HT-29 (cell line): ENCODE measurements at regions not wholly inside any gene's neighbourhood (a gene's known extent, or its start where the extent isn't known, plus 50 kb on each side); places are given as distances from the start of the nearest gene placed in this dataset.

ENCODE experiments used
- DNase-seq: peaks from one replicate; pipeline ENCODE4 v3.0.0-alpha.2; 2015; ENCODE audit warnings: low spot score

DNA sequence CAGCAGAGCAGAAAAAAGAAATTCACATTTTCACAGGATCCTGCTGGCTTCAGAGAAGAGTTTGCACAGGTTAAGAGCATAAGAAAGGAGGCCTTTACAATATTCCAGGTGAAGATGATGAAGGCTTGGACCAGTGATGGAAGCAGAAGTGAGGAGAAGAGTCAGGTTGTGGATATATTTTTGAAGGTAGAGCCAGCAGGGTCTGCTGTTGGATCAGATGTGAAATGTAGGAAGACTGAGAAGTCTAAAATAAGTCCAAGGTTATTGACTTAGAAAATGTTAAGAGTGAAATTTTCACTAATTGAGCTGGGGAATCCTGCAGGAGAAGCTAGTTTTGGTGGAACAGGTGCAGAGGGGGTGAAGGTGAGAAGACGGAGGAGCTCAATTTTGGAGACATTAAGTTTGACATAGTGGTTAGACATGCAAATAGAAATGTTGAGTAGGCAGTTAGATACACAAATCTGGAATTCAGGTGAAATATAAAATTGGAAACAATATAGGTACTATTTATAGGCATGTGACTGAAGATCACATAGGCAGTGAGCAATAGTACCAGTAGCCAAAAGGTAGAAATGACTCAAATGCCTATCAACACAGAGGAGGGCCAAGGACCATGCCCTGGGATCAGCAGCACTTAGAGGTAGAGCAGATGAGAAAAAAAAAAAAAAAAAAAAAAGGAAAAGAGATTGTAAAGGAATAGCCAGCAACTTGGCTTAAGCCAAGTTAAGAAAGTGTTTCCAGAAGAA is 252.0 kb downstream of the AASDHPPT start:
- no peak for DNase-seq

GRCh38 chr11:106331176-106331575 is 253.7 kb downstream of the AASDHPPT start:
- no peak for DNase-seq

GRCh38 chr11:106333678-106334077 is 256.2 kb downstream of the AASDHPPT start:
- DNase-seq, result no peak

DNA sequence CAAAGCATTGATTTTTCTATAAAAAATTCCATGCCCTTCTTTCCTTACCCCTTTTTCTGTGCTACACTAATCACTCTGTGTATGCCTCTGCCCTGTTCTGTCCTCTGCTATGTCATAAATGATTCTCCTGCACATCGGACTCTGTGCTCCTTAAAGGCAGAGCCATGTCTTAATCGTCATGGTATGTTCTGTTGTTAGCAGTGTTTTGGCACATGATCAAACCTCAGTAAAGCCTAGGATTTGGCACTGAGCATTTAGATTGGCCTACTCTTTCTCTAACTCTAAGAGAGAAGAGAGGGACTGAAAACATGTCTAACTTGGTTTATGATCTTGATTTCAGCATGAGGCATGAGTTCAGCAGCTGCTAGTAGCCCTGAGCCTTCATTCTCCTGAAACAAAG is 266.9 kb downstream of the AASDHPPT start:
- no peak for DNase-seq

DNA sequence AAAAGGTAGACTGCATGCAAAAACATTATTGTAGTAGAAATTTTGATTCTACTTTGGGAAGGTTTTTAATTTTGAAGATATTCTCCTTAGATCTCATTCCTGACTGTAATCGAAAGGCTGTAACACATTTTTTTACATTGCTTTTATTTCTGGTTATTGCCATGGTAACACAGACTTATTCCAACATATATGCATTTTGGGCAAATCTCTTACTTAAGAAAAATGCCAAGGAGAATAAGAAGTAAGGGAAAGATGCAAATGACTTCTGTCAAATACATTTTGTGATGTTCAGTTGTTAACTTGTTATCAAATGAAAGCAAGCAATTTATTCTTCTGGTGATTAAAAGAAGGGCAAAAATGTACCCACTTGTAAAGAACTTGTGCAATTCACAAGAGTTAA is 267.5 kb downstream of the AASDHPPT start:
- no peak for DNase-seq

- DNase-seq, result no peak
These were observed 275.6 kb downstream of the AASDHPPT start for GRCh38 chr11:106353031-106353430.

GRCh38 chr11:106369224-106369623 is 291.8 kb downstream of the AASDHPPT start:
- no peak for DNase-seq

GRCh38 chr11:106378513-106379179 is 301.2 kb downstream of the AASDHPPT start:
- DNase-seq, result no peak

GRCh38 chr11:106379265-106379664 is 301.8 kb downstream of the AASDHPPT start:
- DNase-seq, result no peak

- no peak for DNase-seq
These were observed 302.2 kb downstream of the AASDHPPT start for GRCh38 chr11:106379712-106380111.

DNA sequence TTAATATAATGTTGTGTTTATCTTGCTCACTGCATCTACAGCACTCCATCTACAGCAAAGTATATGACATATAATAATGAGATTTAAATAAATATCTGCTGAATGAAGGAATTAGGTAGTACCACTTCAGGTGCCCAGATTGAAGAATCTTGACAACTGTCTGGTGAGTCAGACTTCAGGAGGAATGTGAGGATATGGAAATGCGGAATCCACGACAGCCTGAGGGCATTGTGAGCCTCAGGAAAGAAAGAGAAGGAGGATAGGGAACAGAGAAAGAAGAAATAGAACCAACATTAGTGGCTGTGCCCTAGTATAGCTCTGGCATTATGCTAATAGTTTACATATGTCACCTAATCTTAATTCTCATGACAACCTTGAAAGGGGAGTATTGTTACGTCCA is 304.4 kb downstream of the AASDHPPT start:
- DNase-seq, result no peak

DNA sequence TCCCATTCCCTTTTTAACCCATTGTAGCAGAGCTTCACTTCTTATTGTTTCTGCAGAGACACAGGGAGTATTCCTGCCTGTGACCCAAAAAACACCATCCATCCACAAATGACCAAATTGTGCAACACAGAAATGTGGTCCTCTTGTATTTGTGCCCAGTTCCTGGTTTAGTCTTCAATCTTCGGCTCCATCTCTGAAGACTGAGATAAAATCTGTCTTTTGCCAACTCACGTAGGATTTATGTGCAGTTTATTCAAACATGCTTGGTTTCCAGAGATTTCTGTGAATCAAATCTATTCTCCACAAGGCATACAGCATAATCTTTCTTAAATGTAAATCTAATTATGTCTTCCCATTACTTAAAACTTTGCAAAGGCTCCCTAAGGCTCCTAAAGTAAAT is 307.0 kb downstream of the AASDHPPT start:
- DNase-seq, result no peak

GRCh38 chr11:106386519-106386918 is 309.1 kb downstream of the AASDHPPT start:
- DNase-seq, result no peak

DNA sequence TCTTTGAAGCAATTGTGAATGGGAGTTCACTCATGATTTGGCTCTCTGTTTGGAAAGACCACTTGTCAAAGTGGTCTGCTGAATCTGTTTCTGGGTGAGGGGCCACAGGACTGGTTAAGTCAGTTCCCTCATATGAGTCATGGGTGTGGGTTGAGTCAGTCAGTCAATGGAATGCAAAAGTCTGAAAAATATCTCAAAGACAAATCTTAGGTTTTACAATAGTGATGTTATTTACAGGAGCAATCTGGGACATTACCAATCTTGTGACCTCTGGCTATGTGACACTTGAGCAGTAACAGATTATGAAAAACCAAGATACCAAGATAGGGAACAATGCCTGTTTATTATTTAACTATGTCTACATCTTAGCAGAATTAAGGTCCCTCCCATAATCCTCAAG is 311.6 kb downstream of the AASDHPPT start:
- peak; percentile 11 for DNase-seq

DNA sequence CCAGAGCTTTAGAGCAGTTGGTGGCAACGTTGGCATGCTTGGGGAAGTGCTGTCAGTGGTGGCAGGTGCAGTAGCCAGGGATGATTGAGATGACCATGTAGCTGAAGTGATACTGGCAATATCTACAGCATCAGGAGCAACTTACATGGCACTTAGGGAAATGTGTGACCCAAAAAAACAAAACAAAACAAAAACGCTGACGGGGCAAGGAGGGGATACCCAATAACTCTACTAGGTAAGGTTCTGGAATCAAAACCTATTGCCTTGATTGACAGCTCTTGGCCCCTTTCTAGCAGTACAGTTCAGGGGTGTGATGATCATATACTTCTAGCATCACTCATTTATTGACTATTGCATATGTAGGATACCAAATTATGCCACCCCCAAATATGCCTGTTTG is 312.6 kb downstream of the AASDHPPT start:
- DNase-seq, result no peak

DNA sequence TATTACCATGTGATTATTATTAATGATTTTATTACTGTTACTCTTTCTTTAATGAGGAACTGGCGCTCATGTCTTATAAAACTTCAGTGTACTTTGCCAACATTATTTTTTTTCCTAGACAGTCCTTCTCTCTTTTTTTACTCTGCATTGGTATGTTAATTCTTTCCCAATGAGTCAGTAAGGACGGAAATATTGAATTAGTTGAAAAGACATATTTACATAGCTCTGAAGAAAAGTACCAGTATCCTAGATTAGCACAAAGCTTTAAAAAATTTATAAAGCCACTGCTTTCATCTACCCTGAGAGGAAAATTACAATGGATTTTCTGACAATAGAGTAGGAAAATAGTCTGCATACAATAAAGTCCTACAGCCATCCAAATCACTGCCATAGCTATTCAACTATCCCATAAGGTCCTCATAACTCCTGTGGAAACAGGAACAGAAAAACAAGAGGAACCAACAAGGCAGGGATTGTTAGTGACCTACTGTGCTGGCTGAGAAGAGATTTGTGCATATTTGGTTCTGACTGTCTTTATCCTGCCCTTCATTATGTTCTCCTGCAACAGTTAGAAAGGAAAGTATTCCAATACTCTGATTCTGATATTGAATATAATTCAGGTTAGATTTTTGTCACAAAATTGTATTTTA is 314.4 kb downstream of the AASDHPPT start:
- DNase-seq, result no peak

DNA sequence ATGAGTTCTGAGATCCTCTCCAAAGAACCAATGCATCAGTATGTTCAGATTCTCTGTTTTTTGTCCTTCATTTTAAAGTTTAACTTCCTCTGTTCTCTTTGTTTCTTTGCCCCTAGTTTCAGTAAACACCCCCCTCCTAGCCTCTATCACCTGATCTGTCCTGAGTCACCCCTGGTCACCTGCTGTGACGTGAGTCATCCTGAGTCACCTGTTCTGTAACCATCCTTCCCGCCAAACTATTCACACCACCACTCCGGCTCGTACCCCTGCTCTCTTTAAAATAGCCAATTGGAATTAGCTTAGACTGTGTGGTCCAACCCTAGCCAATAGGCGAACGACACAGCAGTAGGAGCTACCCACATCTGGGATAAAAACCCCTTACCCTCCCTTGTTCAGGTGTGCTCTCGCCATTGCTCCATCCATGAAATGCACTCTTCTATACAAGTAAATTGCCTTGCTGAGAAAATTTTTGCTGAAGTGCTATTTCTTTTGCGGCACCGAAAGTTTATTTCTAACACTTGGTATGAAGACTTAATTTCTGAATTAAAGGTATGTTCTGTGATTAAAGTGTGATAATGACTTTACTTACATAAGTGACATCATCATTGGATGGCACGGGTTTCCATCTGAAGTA is 318.4 kb downstream of the AASDHPPT start:
- no peak for DNase-seq

DNA sequence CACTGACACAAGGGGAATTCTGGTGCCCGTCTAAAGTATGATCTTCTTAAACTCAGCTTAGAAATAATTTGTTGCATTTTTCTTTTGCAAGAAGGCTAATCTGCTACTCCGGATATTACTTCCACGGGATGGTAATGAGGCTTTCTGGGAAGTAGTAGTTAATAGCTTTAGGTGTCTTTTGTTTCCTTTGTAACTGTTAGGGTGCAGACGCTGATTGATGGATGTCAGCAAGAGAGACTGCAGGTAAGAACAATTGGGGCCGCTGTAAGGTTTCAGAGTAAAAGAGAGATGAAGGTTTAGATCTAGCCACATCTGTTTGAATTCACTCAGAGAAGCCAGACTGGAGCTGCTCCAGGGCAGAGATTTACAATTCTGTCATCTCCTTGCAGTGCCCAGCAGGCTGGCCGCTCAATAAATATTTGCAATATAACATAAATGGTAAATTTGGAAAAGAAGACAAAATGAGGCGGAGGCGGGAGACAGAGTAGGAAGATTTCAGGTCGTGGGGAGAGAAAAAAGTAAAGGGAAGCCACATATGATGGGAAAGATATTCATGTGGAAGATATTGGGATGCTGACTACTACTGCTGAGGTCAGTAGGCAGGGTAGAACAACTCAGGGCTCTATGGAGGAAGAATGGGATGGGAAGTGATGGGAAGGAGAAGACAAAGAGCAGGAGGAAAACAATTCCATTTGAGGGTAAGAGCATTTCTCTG is 320.5 kb downstream of the AASDHPPT start:
- DNase-seq, result no peak

GRCh38 chr11:106398502-106399075 is 321.1 kb downstream of the AASDHPPT start:
- no peak for DNase-seq

DNA sequence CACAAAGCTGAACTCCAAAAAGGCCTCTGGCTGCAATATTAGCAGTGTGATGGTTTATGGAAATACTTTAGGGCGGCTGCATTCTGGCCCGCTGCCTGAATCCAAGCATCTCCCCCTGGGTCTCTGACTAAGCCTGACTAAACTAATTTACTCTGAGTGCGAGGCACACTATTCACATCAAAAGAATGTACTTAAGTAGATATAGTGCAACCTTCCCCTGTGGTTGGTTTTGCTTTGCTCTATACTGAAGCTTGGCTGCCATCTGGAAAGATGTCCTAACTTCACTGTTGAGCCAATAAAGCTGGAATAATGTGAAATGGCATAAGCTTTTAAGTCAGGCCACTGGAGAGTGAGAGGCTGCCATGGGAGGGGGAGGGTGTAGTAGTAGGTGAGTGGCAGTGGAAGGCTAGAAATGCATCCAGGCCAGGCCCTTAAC is 321.6 kb downstream of the AASDHPPT start:
- no peak for DNase-seq

GRCh38 chr11:106399624-106400023 is 322.2 kb downstream of the AASDHPPT start:
- DNase-seq, result no peak
